T1000 (cell line): ENCODE measurements at regions not wholly inside any gene's neighbourhood (a gene's known extent, or its start where the extent isn't known, plus 50 kb on each side); places are given as distances from the start of the nearest gene placed in this dataset.

Experiments used
- DNase-seq: peaks from one replicate; lab custom pipeline; 2025; ENCODE audit warnings: mixed read lengths; lab: John Stamatoyannopoulos, UW

- DNase-seq: no peak
Measured at GRCh38 chr4:129420637-129421036, 324.7 kb downstream of the C4orf33 start.

GRCh38 chr4:129422277-129422676 lies 326.3 kb downstream of the C4orf33 start:
- no peak for DNase-seq

GRCh38 chr4:129428454-129428853 lies 332.5 kb downstream of the C4orf33 start:
- no peak for DNase-seq

- no peak for DNase-seq
Measured at GRCh38 chr4:129429581-129430320, 333.8 kb downstream of the C4orf33 start.

- DNase-seq: no peak
Measured at GRCh38 chr4:129437347-129437746, 341.4 kb downstream of the C4orf33 start.

- no peak for DNase-seq
Measured at GRCh38 chr4:129438456-129438981, 342.6 kb downstream of the C4orf33 start.

- DNase-seq: peak; percentile 16
Measured at GRCh38 chr4:129446074-129446473, 350.1 kb downstream of the C4orf33 start.

GRCh38 chr4:129453524-129454200 lies 357.7 kb downstream of the C4orf33 start:
- DNase-seq: no peak

- DNase-seq: no peak
Measured at GRCh38 chr4:129455482-129455881, 359.5 kb downstream of the C4orf33 start.

- DNase-seq: no peak
Measured at GRCh38 chr4:129468624-129469023, 372.7 kb downstream of the C4orf33 start.

GRCh38 chr4:129474698-129475097 lies 378.7 kb downstream of the C4orf33 start:
- DNase-seq: no peak

GRCh38 chr4:129481107-129481506 lies 385.2 kb downstream of the C4orf33 start:
- DNase-seq: no peak

- DNase-seq: no peak
Measured at GRCh38 chr4:129488427-129488826, 392.5 kb downstream of the C4orf33 start.

GRCh38 chr4:129490516-129490915 lies 394.6 kb downstream of the C4orf33 start:
- DNase-seq: no peak

- no peak for DNase-seq
Measured at GRCh38 chr4:129498626-129499025, 402.7 kb downstream of the C4orf33 start.

GRCh38 chr4:129514852-129515251 lies 418.9 kb downstream of the C4orf33 start:
- DNase-seq: no peak

GRCh38 chr4:129515356-129515755 lies 419.4 kb downstream of the C4orf33 start:
- no peak for DNase-seq

GRCh38 chr4:129526812-129527211 lies 430.9 kb downstream of the C4orf33 start:
- no peak for DNase-seq

GRCh38 chr4:129531253-129531652 lies 435.3 kb downstream of the C4orf33 start:
- DNase-seq: no peak

GRCh38 chr4:129532573-129532972 lies 436.6 kb downstream of the C4orf33 start:
- DNase-seq: no peak

- DNase-seq: no peak
Measured at GRCh38 chr4:129543299-129543698, 447.3 kb downstream of the C4orf33 start.

GRCh38 chr4:129545599-129546278 lies 449.8 kb downstream of the C4orf33 start:
- no peak for DNase-seq

- DNase-seq: no peak
Measured at GRCh38 chr4:129546531-129546930, 450.6 kb downstream of the C4orf33 start.
